GM20000 (cell line): ENCODE measurements at regions not wholly inside any gene's neighbourhood (a gene's known extent, or its start where the extent isn't known, plus 50 kb on each side); places are given as distances from the start of the nearest gene placed in this dataset.

Experiments used
- DNase-seq: peaks from one replicate; pipeline ENCODE4 v3.0.0; 2012; ENCODE audit warnings: low spot score
- CTCF ChIP-seq: IDR thresholded peaks from 2 replicates; pipeline ENCODE4 v1.5.1; 2012; ENCODE audit warnings: mild to moderate bottlenecking, control low read depth; ENCODE audit errors: extremely low read depth, missing control alignments

GRCh38 chr2:105681927-105682326, 62.8 kb upstream of the NCK2 start:
- DNase-seq, result no peak
- no peak for TF ChIP-seq CTCF

GRCh38 chr2:105680357-105680756, 64.4 kb upstream of the NCK2 start:
- TF ChIP-seq CTCF, result no peak
- no peak for DNase-seq

GRCh38 chr2:105678346-105678745, 66.4 kb upstream of the NCK2 start:
- TF ChIP-seq CTCF, result no peak
- no peak for DNase-seq

- TF ChIP-seq CTCF, result no peak
- DNase-seq, result no peak
Observed at GRCh38 chr2:105677901-105678300, 66.8 kb upstream of the NCK2 start.

GRCh38 chr2:105675841-105676240, 68.9 kb upstream of the NCK2 start:
- no peak for TF ChIP-seq CTCF
- DNase-seq, result no peak

GRCh38 chr2:105674859-105675541, 69.7 kb upstream of the NCK2 start:
- TF ChIP-seq CTCF, result no peak
- DNase-seq, result no peak

GRCh38 chr2:105674401-105674800, 70.3 kb upstream of the NCK2 start:
- TF ChIP-seq CTCF, result no peak
- DNase-seq, result no peak
